NAMALWA (cell line): ENCODE measurements at regions not wholly inside any gene's neighbourhood (a gene's known extent, or its start where the extent isn't known, plus 50 kb on each side); places are given as distances from the start of the nearest gene placed in this dataset.

Experiments used
- DNase-seq: peaks from one replicate; pipeline ENCODE4 v3.0.0-alpha.2; 2015; ENCODE audit warnings: low spot score

GRCh38 chr3:76908156-76908555, 131.7 kb upstream of the ROBO2 start:
- DNase-seq: no peak

- DNase-seq: no peak
Observed at GRCh38 chr3:76912841-76913383, 127.0 kb upstream of the ROBO2 start.

DNA sequence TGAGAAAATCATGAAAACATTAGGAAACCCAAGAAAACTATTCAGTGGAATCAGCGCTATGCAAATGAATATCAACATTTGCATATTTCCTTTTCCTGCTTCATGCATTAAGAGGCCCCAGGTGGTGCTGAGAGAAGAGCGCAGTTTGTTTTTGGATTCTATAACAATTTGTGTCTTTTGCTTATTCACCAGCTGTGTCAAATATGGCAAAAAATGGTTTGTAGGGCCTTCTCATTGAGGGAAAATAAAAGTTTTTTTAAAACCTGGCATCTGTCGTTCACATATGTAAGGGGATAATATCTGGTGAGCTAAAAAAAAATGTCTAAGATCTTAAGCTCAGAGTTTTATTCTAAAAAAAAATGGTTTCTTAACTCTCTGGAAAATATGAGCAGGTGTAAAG, 122.5 kb upstream of the ROBO2 start:
- no peak for DNase-seq

DNA sequence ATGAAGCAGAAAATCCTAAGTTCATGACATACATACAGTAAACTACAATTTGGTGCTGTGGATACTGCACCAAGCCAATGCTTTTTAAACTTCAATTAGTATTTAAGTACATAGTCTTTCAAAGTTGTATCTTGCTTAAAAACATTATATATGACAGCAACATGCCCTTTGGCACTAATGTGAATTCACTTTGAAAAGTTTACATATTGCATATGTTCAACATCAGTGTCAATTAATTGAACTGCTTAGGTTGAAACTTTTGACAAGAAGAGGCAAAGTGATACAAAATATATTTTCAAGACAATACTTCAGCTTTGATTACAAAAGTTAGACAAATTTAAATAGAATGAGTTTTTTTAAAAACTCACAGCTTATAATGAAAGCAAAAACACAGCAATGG, 119.4 kb upstream of the ROBO2 start:
- no peak for DNase-seq

DNA sequence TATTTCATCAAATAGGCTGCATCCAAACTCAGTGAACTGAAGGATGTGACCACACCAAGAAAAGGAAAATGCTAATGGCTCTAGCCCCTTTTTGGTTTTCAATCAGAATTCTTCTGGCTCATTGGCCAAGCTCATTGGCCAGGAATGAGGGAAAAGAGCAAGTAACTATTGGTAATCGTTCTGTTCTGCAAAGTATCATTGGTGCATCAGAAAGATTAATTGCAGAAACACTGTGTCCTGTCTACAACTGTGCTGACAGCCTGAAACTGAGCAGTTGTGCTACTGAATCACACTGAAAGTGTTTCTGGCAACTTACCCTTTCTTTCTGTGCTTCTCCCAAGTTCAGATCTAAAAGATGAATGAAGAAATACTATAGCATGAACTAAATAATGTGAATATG, 116.4 kb upstream of the ROBO2 start:
- DNase-seq: no peak

GRCh38 chr3:76930712-76931111, 109.2 kb upstream of the ROBO2 start:
- DNase-seq: no peak

DNA sequence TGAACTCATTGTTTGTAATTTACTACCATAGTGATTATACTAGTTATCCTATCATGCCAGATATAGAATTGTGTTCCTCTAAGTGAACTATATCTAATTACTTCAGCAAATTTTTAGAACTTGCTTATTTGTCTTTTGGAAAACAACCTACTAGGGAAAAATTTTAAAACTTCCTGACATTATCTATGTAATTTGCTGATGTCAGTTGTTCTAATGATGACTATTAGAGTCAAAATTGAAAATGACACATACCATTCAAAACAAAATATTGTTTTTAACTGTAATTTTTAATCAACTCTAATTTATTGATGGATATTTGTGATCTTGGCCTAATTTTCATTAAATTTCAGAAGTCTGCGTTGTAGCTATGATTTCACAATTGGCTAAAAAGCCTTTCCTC, 106.7 kb upstream of the ROBO2 start:
- DNase-seq: no peak

DNA sequence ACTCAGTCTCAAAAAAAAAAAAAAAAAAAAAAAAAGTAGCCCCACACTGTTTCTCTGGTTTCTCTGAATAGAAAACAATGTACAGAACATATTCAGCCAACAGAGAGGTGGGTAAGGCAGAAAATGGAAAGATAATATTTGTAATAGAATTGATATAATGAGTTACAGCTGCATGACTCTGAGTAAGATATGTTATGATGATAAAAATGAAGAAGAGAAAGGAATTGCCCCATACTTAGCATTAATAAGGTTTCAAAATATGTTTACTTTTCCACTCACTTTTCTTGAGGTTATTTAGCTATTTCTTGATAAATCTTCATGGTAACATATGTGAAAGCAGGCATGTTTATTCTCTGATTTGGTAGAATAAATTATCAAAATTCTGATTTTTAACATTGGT, 100.9 kb upstream of the ROBO2 start:
- no peak for DNase-seq

DNA sequence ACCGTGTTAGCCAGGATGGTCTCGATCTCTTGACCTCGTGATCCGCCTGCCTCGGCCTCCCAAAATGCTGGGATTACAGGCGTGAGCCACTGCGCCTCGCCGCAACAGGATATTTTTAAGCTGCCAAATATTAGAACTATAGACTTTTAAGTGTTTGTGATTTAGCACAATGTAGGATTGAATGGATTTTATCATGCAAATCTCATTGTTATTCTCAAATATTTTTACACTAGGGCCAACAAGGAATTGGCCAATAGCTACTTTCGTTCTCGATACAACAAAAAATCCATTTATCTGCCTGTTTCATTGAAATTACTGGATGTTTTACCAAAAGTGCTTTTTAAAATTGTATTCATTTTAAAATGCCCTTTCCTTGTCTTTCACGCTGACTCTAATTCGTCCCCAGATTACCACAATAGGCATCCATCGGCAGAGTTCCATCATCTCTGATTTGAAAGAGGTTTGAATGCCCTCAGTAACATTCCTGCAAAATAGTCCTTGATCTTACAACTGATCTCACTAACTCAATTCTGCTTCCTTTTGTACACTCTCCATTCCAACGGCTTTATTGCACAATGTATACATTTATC, 99.6 kb upstream of the ROBO2 start:
- no peak for DNase-seq

DNA sequence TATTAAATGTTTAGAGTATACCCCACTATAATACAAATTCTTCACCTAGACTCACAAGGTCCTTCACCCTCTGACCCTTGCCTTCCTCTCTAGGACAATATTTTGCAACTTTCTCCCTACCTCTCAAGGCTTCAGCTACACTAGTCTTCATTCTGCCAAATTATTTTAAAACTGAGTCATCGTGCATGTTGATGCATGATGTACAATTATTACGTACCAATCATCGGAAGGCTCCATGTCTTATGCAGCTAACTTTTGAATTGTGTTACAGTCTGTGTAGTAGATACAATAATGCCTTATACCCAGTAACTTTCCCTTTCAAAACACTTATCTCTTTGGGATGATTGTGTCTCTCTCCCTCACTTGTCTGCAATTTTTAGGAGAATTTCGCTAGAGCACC, 98.5 kb upstream of the ROBO2 start:
- no peak for DNase-seq

GRCh38 chr3:76942101-76942500, 97.8 kb upstream of the ROBO2 start:
- no peak for DNase-seq

DNA sequence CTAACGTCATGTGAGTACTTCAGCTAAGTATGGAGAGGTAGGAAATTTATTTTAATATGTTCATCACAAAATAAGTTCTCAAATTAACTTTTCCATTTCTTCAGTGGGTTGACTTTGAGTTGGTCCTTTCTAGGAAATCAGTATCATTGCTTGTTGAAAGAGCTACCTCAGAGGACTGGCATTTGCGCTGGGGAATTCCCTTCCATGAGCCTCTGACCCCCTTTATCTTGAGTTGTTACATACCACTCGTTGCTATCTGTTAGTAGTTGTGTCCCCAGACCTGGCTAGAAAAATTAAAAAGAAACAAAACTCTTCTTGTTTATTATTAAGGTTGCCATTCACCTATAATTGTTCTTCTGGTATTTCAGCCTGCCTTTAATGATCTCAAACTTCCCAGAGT, 96.8 kb upstream of the ROBO2 start:
- no peak for DNase-seq

DNA sequence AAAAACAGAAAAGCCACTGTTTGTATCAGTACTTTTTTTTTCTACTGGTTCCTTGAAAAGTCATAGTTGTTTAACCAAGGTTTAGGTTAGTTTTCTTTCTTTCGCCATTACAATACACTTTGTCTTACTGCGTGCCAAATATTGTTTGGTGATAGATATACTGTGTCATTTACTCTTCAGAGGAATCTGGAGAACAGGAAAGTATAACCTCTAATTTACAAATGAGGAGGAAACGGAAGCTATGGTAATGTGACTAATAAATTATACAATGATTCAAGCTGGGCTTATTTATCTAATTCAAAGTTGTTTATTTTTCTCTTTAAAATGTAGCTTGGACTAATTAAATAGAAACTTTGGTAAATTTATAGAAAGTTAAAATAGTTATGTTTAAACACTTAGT, 96.2 kb upstream of the ROBO2 start:
- DNase-seq: no peak

- DNase-seq: no peak
Observed at GRCh38 chr3:76949033-76949432, 90.9 kb upstream of the ROBO2 start.

GRCh38 chr3:76949462-76949861, 90.4 kb upstream of the ROBO2 start:
- DNase-seq: no peak

GRCh38 chr3:76950590-76950989, 89.3 kb upstream of the ROBO2 start:
- no peak for DNase-seq

- DNase-seq: no peak
Observed at GRCh38 chr3:76954412-76954811, 85.5 kb upstream of the ROBO2 start.

GRCh38 chr3:76958274-76958673, 81.6 kb upstream of the ROBO2 start:
- DNase-seq: no peak

- DNase-seq: no peak
Observed at GRCh38 chr3:76958861-76959260, 81.0 kb upstream of the ROBO2 start.

DNA sequence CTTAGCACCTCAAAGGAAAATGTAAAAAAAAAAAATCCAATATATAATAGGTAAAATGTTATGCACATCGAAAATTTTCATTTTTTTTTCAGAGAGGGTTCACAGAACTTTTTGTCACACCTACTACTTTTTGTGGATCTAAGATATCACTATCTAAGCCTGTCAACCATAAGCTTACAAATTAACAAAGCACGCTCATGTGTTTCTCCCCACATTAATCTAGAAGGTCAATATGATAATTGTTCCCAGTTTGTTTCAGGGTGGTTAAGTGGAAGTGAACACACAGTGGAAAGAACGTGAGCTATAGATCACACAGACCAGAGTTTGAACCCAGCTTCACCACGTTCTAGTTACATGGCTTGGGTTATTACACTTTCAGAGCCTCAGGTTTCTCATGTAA, 78.6 kb upstream of the ROBO2 start:
- no peak for DNase-seq

GRCh38 chr3:76965122-76965725, 74.7 kb upstream of the ROBO2 start:
- DNase-seq: no peak

GRCh38 chr3:76969471-76969870, 70.4 kb upstream of the ROBO2 start:
- DNase-seq: no peak

DNA sequence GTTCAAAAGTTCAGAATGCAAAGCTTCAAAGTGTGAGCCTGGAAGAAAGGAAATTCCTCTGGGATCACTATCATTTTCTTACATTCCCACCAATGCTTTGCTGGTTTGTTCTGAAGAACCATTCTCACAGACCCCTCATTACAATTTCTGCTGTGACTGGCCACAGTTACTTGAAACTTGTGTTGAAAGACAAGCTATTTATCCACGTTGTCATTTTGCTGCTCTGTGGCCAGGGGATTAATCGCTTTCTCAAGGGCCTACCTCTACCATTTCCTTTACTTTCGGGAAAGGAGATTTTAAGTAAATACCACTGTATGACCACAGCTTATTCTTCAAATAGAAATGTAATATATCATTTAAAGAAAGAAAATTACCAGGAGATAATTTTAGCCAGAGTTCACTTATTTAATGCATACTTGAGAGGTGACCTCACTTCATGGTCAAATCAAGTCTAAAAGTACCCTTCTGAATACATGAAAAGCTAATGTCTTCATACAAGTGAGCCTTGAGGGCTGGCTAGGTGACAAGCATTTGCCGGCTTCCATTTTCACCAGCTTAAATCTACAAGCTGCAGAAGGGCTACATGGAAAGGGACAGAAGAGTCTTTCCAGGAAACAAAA, 69.8 kb upstream of the ROBO2 start:
- no peak for DNase-seq
